Stimulated activated CD4-positive, alpha-beta T cell treated with anti-CD3 and anti-CD28 coated beads, Interleukin-4, amount 100 ng/mL, for 24 hours (primary cell): ENCODE measurements at regions not wholly inside any gene's neighbourhood (a gene's known extent, or its start where the extent isn't known, plus 50 kb on each side); places are given as distances from the start of the nearest gene placed in this dataset.

ENCODE experiments used
- DNase-seq: peaks from one replicate; pipeline ENCODE4 v3.0.0-alpha.2; 2020

DNA sequence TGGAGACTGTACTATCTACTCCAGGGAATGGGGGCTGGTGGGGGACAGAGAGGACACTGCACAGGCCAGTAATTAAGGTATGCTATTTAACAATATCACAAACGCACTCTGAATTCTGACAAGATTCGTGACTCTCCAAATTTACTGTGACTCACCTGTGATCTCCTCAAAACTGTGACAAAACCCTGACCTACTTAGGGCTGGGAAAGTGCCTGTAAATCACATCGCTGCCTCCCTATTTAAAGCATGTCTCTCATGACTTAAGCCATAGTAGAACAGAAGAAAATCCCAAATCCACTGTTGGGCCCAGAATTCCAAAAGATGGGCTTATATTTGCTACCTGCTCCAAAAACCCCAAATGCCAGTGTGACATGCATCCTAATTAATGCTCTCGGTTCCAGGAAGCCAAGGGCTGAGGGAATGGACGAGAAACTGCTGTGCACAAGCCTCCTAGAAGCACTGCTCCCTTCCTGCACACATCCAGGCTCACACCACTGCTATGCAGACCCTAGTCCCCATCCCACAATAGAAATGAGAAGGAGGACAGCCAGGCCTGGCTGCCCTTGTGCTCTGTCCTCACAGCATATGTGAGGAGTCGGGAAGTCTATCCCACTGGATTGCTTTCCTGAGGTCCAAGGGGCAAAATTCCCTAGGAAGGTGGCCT is 187.7 kb upstream of the CHRNA7 start:
- no peak for DNase-seq

DNA sequence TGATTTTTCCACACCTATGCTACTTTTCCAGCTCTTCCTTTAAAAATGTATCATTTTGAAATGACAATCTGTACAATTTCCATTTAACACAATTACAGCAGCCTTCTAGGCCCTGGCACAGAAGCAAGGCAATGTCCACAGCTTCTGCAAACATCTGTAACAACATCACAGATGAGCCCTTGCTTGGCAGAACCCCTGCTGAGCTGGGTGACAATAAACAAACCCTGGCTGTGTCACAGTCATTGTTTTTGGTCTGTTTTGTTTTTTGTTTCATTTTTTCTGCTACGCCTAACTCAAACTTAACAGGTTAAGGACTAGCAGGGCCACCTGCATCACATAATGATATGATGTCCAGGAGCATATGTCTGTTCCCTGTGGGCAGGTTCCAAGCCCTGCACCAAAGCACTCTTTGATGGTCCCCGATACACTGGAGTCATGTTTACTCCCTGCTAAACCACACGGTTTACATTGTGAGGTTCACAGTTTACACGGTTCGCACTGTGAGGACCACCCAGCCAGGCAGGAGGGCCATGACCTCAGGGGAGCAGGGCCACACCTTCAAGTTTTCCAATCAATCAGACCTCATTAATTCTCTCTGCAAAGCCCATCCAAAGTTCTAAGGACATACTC is 186.8 kb upstream of the CHRNA7 start:
- DNase-seq: no peak

GRCh38 chr15:31845791-31846190 is 184.5 kb upstream of the CHRNA7 start:
- no peak for DNase-seq

DNA sequence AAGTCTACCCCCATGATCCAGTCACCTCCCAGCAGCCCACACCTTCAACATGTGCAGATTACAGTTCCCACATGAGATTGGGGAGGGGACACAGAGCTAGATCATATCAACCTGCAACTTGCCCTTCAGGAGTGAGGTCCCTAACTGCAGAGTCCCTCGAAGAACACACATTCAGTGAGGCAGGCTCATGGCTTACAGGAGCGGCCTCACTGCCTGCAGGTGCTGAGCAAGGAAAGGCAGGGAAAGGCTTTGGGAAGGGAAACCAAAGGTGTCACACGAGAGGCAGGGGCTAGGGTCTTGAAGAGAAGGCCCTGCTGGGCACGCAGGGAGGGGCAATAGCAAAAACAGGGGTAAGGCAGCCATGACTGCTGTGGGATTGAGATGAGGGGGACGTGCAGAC is 182.4 kb upstream of the CHRNA7 start:
- DNase-seq: no peak

GRCh38 chr15:31848621-31849020 is 181.7 kb upstream of the CHRNA7 start:
- no peak for DNase-seq

DNA sequence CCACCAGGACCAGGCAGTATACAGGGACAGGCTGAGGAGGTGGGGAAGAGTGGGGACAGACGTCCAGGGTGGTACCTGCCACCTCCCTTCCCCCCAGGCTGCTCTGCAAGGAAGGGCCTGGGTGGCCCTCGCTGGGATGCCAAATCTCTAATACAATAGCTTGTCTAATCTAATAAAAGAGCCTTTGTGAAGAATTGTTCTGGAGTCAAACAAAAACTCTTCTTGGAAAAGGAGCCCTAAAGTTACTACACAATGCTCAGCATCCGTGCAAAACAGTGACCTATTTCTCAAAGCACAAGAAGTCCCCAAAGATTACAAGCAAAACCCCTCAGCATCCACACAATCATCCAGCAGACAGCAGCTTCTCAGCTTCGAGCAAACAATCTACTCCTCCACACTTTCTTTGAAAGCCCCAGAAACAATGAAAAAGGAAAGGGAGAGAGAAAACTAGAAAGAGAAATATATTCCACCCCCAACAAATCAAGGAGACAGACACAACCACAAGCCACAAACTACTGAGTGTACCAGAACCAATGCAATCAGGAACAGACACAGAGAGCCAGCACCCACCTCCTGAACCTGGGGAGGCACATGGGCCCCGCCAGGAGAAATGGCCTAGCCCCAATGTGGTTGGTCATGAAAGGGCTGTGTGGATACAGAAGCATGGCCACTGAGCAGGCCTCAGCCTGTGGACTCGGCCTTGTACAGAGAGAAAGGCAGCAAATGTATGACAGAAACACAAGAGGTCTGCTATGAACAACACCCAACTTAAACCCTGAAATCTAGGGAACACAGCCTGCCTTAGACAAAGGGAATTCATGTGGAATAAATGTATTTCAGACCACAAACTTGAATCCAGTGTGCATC is 177.1 kb upstream of the CHRNA7 start:
- DNase-seq: no peak

DNA sequence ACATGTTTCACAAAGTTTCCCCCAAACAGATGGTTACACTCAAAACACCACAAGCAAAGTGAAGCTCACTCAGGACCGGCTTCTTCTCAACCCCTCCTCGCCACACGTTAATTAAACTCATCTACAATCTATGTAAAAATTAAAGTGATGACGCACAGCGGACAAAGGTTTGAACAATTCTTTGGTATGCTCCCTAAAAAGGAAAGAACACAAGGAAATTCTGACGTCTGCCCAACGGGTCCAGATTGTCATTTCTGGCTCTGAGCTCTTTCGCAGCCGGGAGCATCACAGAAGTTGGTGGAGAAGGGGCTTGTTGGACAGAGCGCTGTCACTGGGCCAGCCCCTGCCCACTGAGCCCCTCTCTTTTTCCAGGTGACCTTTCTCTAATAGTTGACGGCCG is 173.7 kb upstream of the CHRNA7 start:
- DNase-seq: no peak

DNA sequence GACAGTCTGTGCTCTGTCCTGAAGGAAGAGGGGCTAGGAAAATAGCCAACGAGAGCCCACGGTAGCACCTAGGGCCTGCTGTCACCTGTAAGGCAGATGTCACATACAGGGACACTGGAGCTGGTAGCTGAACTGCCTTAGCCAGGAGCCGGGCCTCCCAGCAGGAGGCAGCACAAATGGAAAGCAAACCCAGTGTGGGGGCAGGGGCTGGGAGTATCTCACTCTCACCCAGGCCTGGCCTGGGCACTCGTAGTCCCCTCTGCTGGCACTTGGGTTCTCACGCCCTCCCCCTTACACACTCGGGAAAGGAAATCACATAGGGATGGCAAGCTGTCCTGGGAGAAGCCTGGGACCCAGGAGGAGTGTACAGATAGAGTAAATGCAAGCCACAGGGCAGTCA is 173.1 kb upstream of the CHRNA7 start:
- DNase-seq: no peak

GRCh38 chr15:31858026-31858425 is 172.3 kb upstream of the CHRNA7 start:
- no peak for DNase-seq

- no peak for DNase-seq
Observed at GRCh38 chr15:31866248-31866647, 164.1 kb upstream of the CHRNA7 start.

- DNase-seq: peak; percentile 57
Observed at GRCh38 chr15:31867536-31868442, 162.5 kb upstream of the CHRNA7 start.

- no peak for DNase-seq
Observed at GRCh38 chr15:31869686-31870307, 160.5 kb upstream of the CHRNA7 start.

GRCh38 chr15:31870328-31871165 is 159.8 kb upstream of the CHRNA7 start, which contains the start of gene OTUD7A:
Gene OTUD7A (minus strand): TSS chr15:31870673.
- DNase-seq: peak; percentile 80

- peak; percentile 13 for DNase-seq
Observed at GRCh38 chr15:31871166-31871886, 159.0 kb upstream of the CHRNA7 start.

GRCh38 chr15:31871887-31872281 is 158.4 kb upstream of the CHRNA7 start:
- no peak for DNase-seq

DNA sequence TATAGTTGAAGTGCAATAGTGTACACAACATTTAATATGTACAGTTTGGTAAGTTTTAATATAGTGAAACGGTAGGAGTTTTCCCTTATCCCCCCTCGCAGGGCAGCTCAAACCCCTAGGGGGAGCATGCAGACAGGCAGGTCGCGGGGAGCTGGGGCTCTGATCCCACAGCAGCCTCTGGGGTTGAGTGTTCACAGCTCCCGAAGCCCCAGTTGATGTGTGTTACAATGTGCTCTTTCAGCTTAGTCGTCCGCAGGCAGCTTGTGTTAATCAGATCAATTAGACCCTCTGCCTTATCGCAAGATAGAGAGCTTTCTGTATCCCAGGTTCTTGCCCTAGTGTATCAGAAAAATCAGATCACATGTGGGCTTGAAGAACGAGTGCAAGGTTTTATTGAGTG is 143.1 kb upstream of the CHRNA7 start:
- DNase-seq: no peak

GRCh38 chr15:31892513-31892912 is 137.8 kb upstream of the CHRNA7 start:
- no peak for DNase-seq

DNA sequence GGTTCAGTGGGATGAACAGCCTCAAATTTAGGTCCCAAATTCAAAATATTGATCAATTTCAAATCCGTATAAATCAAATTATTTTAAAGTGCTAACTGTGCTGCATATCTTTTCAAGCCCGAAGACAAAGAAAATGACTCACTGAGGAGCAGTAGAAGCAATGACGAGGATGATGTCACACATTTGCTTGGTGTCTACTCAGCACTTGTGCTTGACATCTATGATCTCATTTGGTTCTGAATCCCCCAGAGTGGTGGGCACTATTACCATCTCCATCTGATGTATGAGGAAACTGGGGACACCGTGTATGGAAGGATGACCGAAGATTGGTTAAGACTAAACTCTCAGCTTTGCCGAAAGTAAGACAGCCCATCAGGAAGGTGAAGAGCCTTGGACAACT is 136.5 kb upstream of the CHRNA7 start:
- no peak for DNase-seq

- no peak for DNase-seq
Observed at GRCh38 chr15:31897746-31898145, 132.6 kb upstream of the CHRNA7 start.

DNA sequence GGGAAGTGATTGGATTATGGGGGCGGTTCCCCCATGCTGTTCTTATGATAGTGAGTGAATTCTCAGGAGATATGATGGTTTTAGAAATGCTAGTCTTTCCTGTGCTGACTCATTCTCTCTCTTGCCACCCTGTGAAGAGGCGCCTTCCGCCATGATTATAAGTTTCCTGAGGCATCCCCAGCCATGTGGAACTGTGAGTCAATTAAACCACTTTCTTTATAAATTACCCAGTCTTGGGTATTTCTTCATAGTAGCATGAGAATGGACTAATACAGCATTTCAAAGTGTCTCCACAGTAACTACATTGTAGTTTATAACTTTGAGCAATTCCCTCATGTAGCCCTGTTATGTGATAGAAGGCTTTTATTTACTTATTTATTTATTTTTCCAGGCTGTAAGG is 128.8 kb upstream of the CHRNA7 start:
- no peak for DNase-seq

- no peak for DNase-seq
Observed at GRCh38 chr15:31905054-31905453, 125.3 kb upstream of the CHRNA7 start.
